Gastroesophageal sphincter (tissue), 3 donors: ENCODE measurements at regions not wholly inside any gene's neighbourhood (a gene's known extent, or its start where the extent isn't known, plus 50 kb on each side); places are given as distances from the start of the nearest gene placed in this dataset.

Experiments
- CTCF ChIP-seq, 4 experiments: fragments of 200-600 bp in 2 of 4; fragments of 450-650 bp in 2 of 4; sonication (generic) in 1 of 4; IDR thresholded peaks; one replicate each; pipeline ENCODE4 v1.5.1; 2017 to 2019; ENCODE audit warnings: antibody characterized with exemption in 4 of 4, mild to moderate bottlenecking in 2 of 4, moderate library complexity in 2 of 4
- POLR2A ChIP-seq, 2 donors: fragments of 450-650 bp; IDR thresholded peaks; one replicate each; pipeline ENCODE4 v1.6.1; 2017; ENCODE audit warnings: antibody characterized with exemption in 2 of 2, mild to moderate bottlenecking in 2 of 2, moderate library complexity in 1 of 2

GRCh38 chr2:17164550-17164949 lies 353.7 kb downstream of the RAD51AP2 start:
- TF ChIP-seq CTCF (IDR thresholded peaks at IDR 0.05) (no peak), POLR2A (IDR thresholded peaks at IDR 0.05) (no peak)
